Mesenchymal stem cell (in vitro differentiated cells and primary cell): ENCODE measurements at regions not wholly inside any gene's neighbourhood (a gene's known extent, or its start where the extent isn't known, plus 50 kb on each side); places are given as distances from the start of the nearest gene placed in this dataset.
A peak's percentile ranks its signal among the peaks of the same experiment; 100 is the strongest.
"Not testable (repeated sequence)": the region's sequence is repeated elsewhere in the genome, so short reads cannot be mapped to it uniquely, and the experiment has no call there.

Experiments used
- DNase-seq: peaks from one replicate; pipeline ENCODE4 v3.0.0-alpha.2; 2013
- H2AFZ ChIP-seq: one replicate; pipeline ENCODE4 v1.6.1; 2013; ENCODE audit warnings: low read depth, mild to moderate bottlenecking, control low read depth, inconsistent platforms, low read length, moderate library complexity
- H2AK5ac ChIP-seq: 2 replicates; pipeline ENCODE4 v1.6.1; 2013; ENCODE audit warnings: low read length, moderate library complexity, mild to moderate bottlenecking, inconsistent platforms; ENCODE audit not compliant: severe bottlenecking
- H2BK120ac ChIP-seq: one replicate; pipeline ENCODE4 v1.6.1; 2013; ENCODE audit warnings: low read depth, mild to moderate bottlenecking, inconsistent platforms, low read length, moderate library complexity
- H2BK12ac ChIP-seq, 2 experiments: one replicate each; pipeline ENCODE4 v1.6.1; 2013; ENCODE audit warnings: inconsistent platforms in 2 of 2, low read length in 2 of 2, mild to moderate bottlenecking in 2 of 2, moderate library complexity in 2 of 2, control low read depth in 1 of 2
- H2BK15ac ChIP-seq: one replicate; pipeline ENCODE4 v1.6.1; 2013; ENCODE audit warnings: mild to moderate bottlenecking, low read depth, inconsistent platforms; ENCODE audit not compliant: poor library complexity, severe bottlenecking
- H2BK5ac ChIP-seq: 2 replicates; pipeline ENCODE4 v1.6.1; 2013; ENCODE audit warnings: low read depth, mild to moderate bottlenecking, low read length, control low read depth, inconsistent platforms; ENCODE audit not compliant: poor library complexity, severe bottlenecking
- H3K14ac ChIP-seq, 2 experiments: one replicate each; pipeline ENCODE4 v1.6.1; 2013; ENCODE audit warnings: inconsistent platforms in 2 of 2, low read length in 2 of 2, control low read depth in 1 of 2, mild to moderate bottlenecking in 1 of 2, moderate library complexity in 1 of 2
- H3K18ac ChIP-seq, 2 experiments: one replicate each; pipeline ENCODE4 v1.6.1; 2013; ENCODE audit warnings: inconsistent platforms in 2 of 2, low read length in 2 of 2, control low read depth in 1 of 2, low read depth in 1 of 2, mild to moderate bottlenecking in 1 of 2
- H3K23ac ChIP-seq, 2 experiments: one replicate each; pipeline ENCODE4 v1.6.1; 2013; ENCODE audit warnings: inconsistent platforms in 2 of 2, low read length in 2 of 2, mild to moderate bottlenecking in 2 of 2, moderate library complexity in 2 of 2, control low read depth in 1 of 2
- H3K27ac ChIP-seq: 2 replicates; pipeline ENCODE4 v1.5.1; 2013; ENCODE audit warnings: mild to moderate bottlenecking, moderate library complexity, low read length, control low read depth, inconsistent platforms; ENCODE audit not compliant: poor library complexity, severe bottlenecking
- H3K27me3 ChIP-seq, 2 experiments: 2 replicates each; pipeline versions ENCODE4 v1.6.1 to v1.7.0; 2013; ENCODE audit warnings: low read length in 2 of 2, mild to moderate bottlenecking in 2 of 2, moderate library complexity in 2 of 2, control low read depth in 1 of 2, inconsistent platforms in 1 of 2; ENCODE audit not compliant: control insufficient read depth in 1 of 2, insufficient read depth in 1 of 2
- H3K36me3 ChIP-seq, 2 experiments: 2 replicates each; pipeline versions ENCODE4 v1.6.1 to v1.7.0; 2013; ENCODE audit warnings: low read length in 2 of 2, control low read depth in 1 of 2, inconsistent platforms in 1 of 2, low read depth in 1 of 2, mild to moderate bottlenecking in 1 of 2; ENCODE audit not compliant: insufficient read depth in 2 of 2, control insufficient read depth in 1 of 2
- H3K4ac ChIP-seq, 2 experiments: one replicate each; pipeline ENCODE4 v1.6.1; 2013; ENCODE audit warnings: inconsistent platforms in 2 of 2, low read length in 2 of 2, mild to moderate bottlenecking in 2 of 2, moderate library complexity in 2 of 2, control low read depth in 1 of 2, low read depth in 1 of 2
- H3K4me1 ChIP-seq: 2 replicates; pipeline ENCODE4 v1.6.1; 2013; ENCODE audit warnings: low read depth, low read length, control low read depth; ENCODE audit not compliant: control insufficient read depth, insufficient read depth
- H3K4me2 ChIP-seq: 2 replicates; pipeline ENCODE4 v1.6.1; 2013; ENCODE audit warnings: low read length, mild to moderate bottlenecking, inconsistent platforms; ENCODE audit not compliant: poor library complexity, severe bottlenecking
- H3K4me3 ChIP-seq, 2 experiments: 2 replicates each; pipeline versions ENCODE4 v1.5.1 to v1.7.0; 2013; ENCODE audit warnings: low read length in 2 of 2, mild to moderate bottlenecking in 2 of 2, control low read depth in 1 of 2, low read depth in 1 of 2; ENCODE audit not compliant: insufficient read depth in 1 of 2
- H3K79me1 ChIP-seq: replicated peaks from 2 replicates; pipeline ENCODE4 v1.6.1; 2013; ENCODE audit warnings: mild to moderate bottlenecking, control low read depth, low read length, inconsistent platforms; ENCODE audit not compliant: poor library complexity, severe bottlenecking
- H3K9ac ChIP-seq: 2 replicates; pipeline ENCODE4 v1.7.0; 2013; ENCODE audit warnings: mild to moderate bottlenecking, low read length, moderate library complexity
- H3K9me3 ChIP-seq: 2 replicates; pipeline ENCODE4 v1.7.0; 2013; ENCODE audit warnings: mild to moderate bottlenecking, low read length; ENCODE audit not compliant: control insufficient read depth
- H4K8ac ChIP-seq: one replicate; pipeline ENCODE4 v1.6.1; 2013; ENCODE audit warnings: inconsistent platforms, mild to moderate bottlenecking, low read length, moderate library complexity
- H4K91ac ChIP-seq: one replicate; pipeline ENCODE4 v1.6.1; 2013; ENCODE audit warnings: mild to moderate bottlenecking, low read length, inconsistent platforms
- WGBS: methylation state at CpG from one replicate; pipeline ENCODE4 v1.1.7; 2013; ENCODE audit warnings: mixed read lengths; 5-methylcytosine and 5-hydroxymethylcytosine counted together

- not testable (repeated sequence) for H3K14ac ChIP-seq, H2BK12ac ChIP-seq, H2BK120ac ChIP-seq, H3K27me3 ChIP-seq, H2AFZ ChIP-seq, H3K4ac ChIP-seq, H3K4me2 ChIP-seq, H3K23ac ChIP-seq, H3K18ac ChIP-seq, H3K36me3 ChIP-seq, H3K9me3 ChIP-seq, H3K4me3 ChIP-seq, DNase-seq, H4K91ac ChIP-seq, H2BK5ac ChIP-seq, H3K27ac ChIP-seq, H4K8ac ChIP-seq, H3K79me1 ChIP-seq, H2BK15ac ChIP-seq, H2AK5ac ChIP-seq, H3K4me1 ChIP-seq, H3K9ac ChIP-seq
- 88% methylated on average over 8 of the region's 10 CpGs for WGBS
Observed at GRCh38 chr3:20517316-20517715, 331.3 kb upstream of the SGO1 start.

GRCh38 chr3:20516311-20516710, 330.3 kb upstream of the SGO1 start:
- H2AK5ac ChIP-seq: no peak overlapping the region
- H3K27ac ChIP-seq: no peak overlapping the region
- H2BK120ac ChIP-seq: no peak overlapping the region
- no peak overlapping the region for H2AFZ ChIP-seq
- H3K4me2 ChIP-seq: no peak overlapping the region
- H3K4me1 ChIP-seq: no peaks in the 10 kb centered on the region
- H3K4me3 ChIP-seq: no peak overlapping the region
- no peaks in the 10 kb centered on the region for H3K79me1 ChIP-seq
- H3K4ac ChIP-seq: no peak overlapping the region
- H2BK5ac ChIP-seq: no peak overlapping the region
- no peak overlapping the region for H4K91ac ChIP-seq
- no peak overlapping the region for H2BK15ac ChIP-seq
- peaks cover 4% of the 10 kb centered on the region for H3K9me3 ChIP-seq
- no peak overlapping the region for H3K18ac ChIP-seq
- no peaks in the 10 kb centered on the region for H3K36me3 ChIP-seq
- no peak overlapping the region for H3K23ac ChIP-seq
- no peak overlapping the region for H3K9ac ChIP-seq
- no peak overlapping the region for H4K8ac ChIP-seq
- DNase-seq: no peak
- H3K14ac ChIP-seq: no peak overlapping the region
- no peak overlapping the region for H2BK12ac ChIP-seq
- H3K27me3 ChIP-seq: no peaks in the 10 kb centered on the region

- Histone ChIP-seq H3K4me2 (no peak overlapping the region), H3K27me3 (no peaks in the 10 kb centered on the region), H2BK120ac (no peak overlapping the region), H4K91ac (no peak overlapping the region), H3K14ac (no peak overlapping the region), H3K9me3 (peaks cover 4% of the 10 kb centered on the region), H3K4me3 (no peak overlapping the region), H4K8ac (no peak overlapping the region), H2AFZ (no peak overlapping the region), H3K36me3 (no peaks in the 10 kb centered on the region), H2BK12ac (no peak overlapping the region), H3K79me1 (no peaks in the 10 kb centered on the region), H3K9ac (no peak overlapping the region), H3K23ac (no peak overlapping the region), H3K18ac (no peak overlapping the region), H2AK5ac (no peak overlapping the region), H3K4me1 (no peaks in the 10 kb centered on the region), H3K4ac (no peak overlapping the region), H2BK5ac (no peak overlapping the region), H3K27ac (no peak overlapping the region), H2BK15ac (no peak overlapping the region)
- no peak for DNase-seq
Observed at GRCh38 chr3:20515834-20516233, 329.8 kb upstream of the SGO1 start.

GRCh38 chr3:20511863-20512505, 326.0 kb upstream of the SGO1 start:
- Histone ChIP-seq H3K14ac (no peak overlapping the region), H3K36me3 (no peaks in the 10 kb centered on the region), H3K9ac (no peak overlapping the region), H3K4ac (no peak overlapping the region), H4K8ac (no peak overlapping the region), H3K4me1 (no peaks in the 10 kb centered on the region), H3K27ac (no peak overlapping the region), H2AFZ (no peak overlapping the region), H3K9me3 (peaks cover 4% of the 10 kb centered on the region), H2BK12ac (no peak overlapping the region), H2BK15ac (no peak overlapping the region), H3K4me2 (no peak overlapping the region), H4K91ac (no peak overlapping the region), H2BK5ac (no peak overlapping the region), H3K27me3 (no peaks in the 10 kb centered on the region), H3K79me1 (no peaks in the 10 kb centered on the region), H3K18ac (no peak overlapping the region), H2AK5ac (no peak overlapping the region), H3K4me3 (no peak overlapping the region), H3K23ac (no peak overlapping the region), H2BK120ac (no peak overlapping the region)
- DNase-seq: peak; percentile 49
- WGBS: 45% methylated on average over 4 of the region's 4 CpGs
